Mesenchymal stem cell (in vitro differentiated cells and primary cell): ENCODE measurements at regions not wholly inside any gene's neighbourhood (a gene's known extent, or its start where the extent isn't known, plus 50 kb on each side); places are given as distances from the start of the nearest gene placed in this dataset.

ENCODE experiments used
- DNase-seq: peaks from one replicate; pipeline ENCODE4 v3.0.0-alpha.2; 2013
- H2AFZ ChIP-seq: one replicate; pipeline ENCODE4 v1.6.1; 2013; ENCODE audit warnings: low read depth, mild to moderate bottlenecking, control low read depth, inconsistent platforms, low read length, moderate library complexity
- H2AK5ac ChIP-seq: 2 replicates; pipeline ENCODE4 v1.6.1; 2013; ENCODE audit warnings: low read length, moderate library complexity, mild to moderate bottlenecking, inconsistent platforms; ENCODE audit not compliant: severe bottlenecking
- H2BK120ac ChIP-seq: one replicate; pipeline ENCODE4 v1.6.1; 2013; ENCODE audit warnings: low read depth, mild to moderate bottlenecking, inconsistent platforms, low read length, moderate library complexity
- H2BK12ac ChIP-seq, 2 experiments: one replicate each; pipeline ENCODE4 v1.6.1; 2013; ENCODE audit warnings: inconsistent platforms in 2 of 2, low read length in 2 of 2, mild to moderate bottlenecking in 2 of 2, moderate library complexity in 2 of 2, control low read depth in 1 of 2
- H2BK15ac ChIP-seq: one replicate; pipeline ENCODE4 v1.6.1; 2013; ENCODE audit warnings: mild to moderate bottlenecking, low read depth, inconsistent platforms; ENCODE audit not compliant: poor library complexity, severe bottlenecking
- H2BK5ac ChIP-seq: 2 replicates; pipeline ENCODE4 v1.6.1; 2013; ENCODE audit warnings: low read depth, mild to moderate bottlenecking, low read length, control low read depth, inconsistent platforms; ENCODE audit not compliant: poor library complexity, severe bottlenecking
- H3K14ac ChIP-seq, 2 experiments: one replicate each; pipeline ENCODE4 v1.6.1; 2013; ENCODE audit warnings: inconsistent platforms in 2 of 2, low read length in 2 of 2, control low read depth in 1 of 2, mild to moderate bottlenecking in 1 of 2, moderate library complexity in 1 of 2
- H3K18ac ChIP-seq, 2 experiments: one replicate each; pipeline ENCODE4 v1.6.1; 2013; ENCODE audit warnings: inconsistent platforms in 2 of 2, low read length in 2 of 2, control low read depth in 1 of 2, low read depth in 1 of 2, mild to moderate bottlenecking in 1 of 2
- H3K23ac ChIP-seq, 2 experiments: one replicate each; pipeline ENCODE4 v1.6.1; 2013; ENCODE audit warnings: inconsistent platforms in 2 of 2, low read length in 2 of 2, mild to moderate bottlenecking in 2 of 2, moderate library complexity in 2 of 2, control low read depth in 1 of 2
- H3K27ac ChIP-seq: 2 replicates; pipeline ENCODE4 v1.5.1; 2013; ENCODE audit warnings: mild to moderate bottlenecking, moderate library complexity, low read length, control low read depth, inconsistent platforms; ENCODE audit not compliant: poor library complexity, severe bottlenecking
- H3K27me3 ChIP-seq, 2 experiments: 2 replicates each; pipeline versions ENCODE4 v1.6.1 to v1.7.0; 2013; ENCODE audit warnings: low read length in 2 of 2, mild to moderate bottlenecking in 2 of 2, moderate library complexity in 2 of 2, control low read depth in 1 of 2, inconsistent platforms in 1 of 2; ENCODE audit not compliant: control insufficient read depth in 1 of 2, insufficient read depth in 1 of 2
- H3K36me3 ChIP-seq, 2 experiments: 2 replicates each; pipeline versions ENCODE4 v1.6.1 to v1.7.0; 2013; ENCODE audit warnings: low read length in 2 of 2, control low read depth in 1 of 2, inconsistent platforms in 1 of 2, low read depth in 1 of 2, mild to moderate bottlenecking in 1 of 2; ENCODE audit not compliant: insufficient read depth in 2 of 2, control insufficient read depth in 1 of 2
- H3K4ac ChIP-seq, 2 experiments: one replicate each; pipeline ENCODE4 v1.6.1; 2013; ENCODE audit warnings: inconsistent platforms in 2 of 2, low read length in 2 of 2, mild to moderate bottlenecking in 2 of 2, moderate library complexity in 2 of 2, control low read depth in 1 of 2, low read depth in 1 of 2
- H3K4me1 ChIP-seq: 2 replicates; pipeline ENCODE4 v1.6.1; 2013; ENCODE audit warnings: low read depth, low read length, control low read depth; ENCODE audit not compliant: control insufficient read depth, insufficient read depth
- H3K4me2 ChIP-seq: 2 replicates; pipeline ENCODE4 v1.6.1; 2013; ENCODE audit warnings: low read length, mild to moderate bottlenecking, inconsistent platforms; ENCODE audit not compliant: poor library complexity, severe bottlenecking
- H3K4me3 ChIP-seq, 2 experiments: 2 replicates each; pipeline versions ENCODE4 v1.5.1 to v1.7.0; 2013; ENCODE audit warnings: low read length in 2 of 2, mild to moderate bottlenecking in 2 of 2, control low read depth in 1 of 2, low read depth in 1 of 2; ENCODE audit not compliant: insufficient read depth in 1 of 2
- H3K79me1 ChIP-seq: replicated peaks from 2 replicates; pipeline ENCODE4 v1.6.1; 2013; ENCODE audit warnings: mild to moderate bottlenecking, control low read depth, low read length, inconsistent platforms; ENCODE audit not compliant: poor library complexity, severe bottlenecking
- H3K9ac ChIP-seq: 2 replicates; pipeline ENCODE4 v1.7.0; 2013; ENCODE audit warnings: mild to moderate bottlenecking, low read length, moderate library complexity
- H3K9me3 ChIP-seq: 2 replicates; pipeline ENCODE4 v1.7.0; 2013; ENCODE audit warnings: mild to moderate bottlenecking, low read length; ENCODE audit not compliant: control insufficient read depth
- H4K8ac ChIP-seq: one replicate; pipeline ENCODE4 v1.6.1; 2013; ENCODE audit warnings: inconsistent platforms, mild to moderate bottlenecking, low read length, moderate library complexity
- H4K91ac ChIP-seq: one replicate; pipeline ENCODE4 v1.6.1; 2013; ENCODE audit warnings: mild to moderate bottlenecking, low read length, inconsistent platforms
- WGBS: methylation state at CpG from one replicate; pipeline ENCODE4 v1.1.7; 2013; ENCODE audit warnings: mixed read lengths; 5-methylcytosine and 5-hydroxymethylcytosine counted together

GRCh38 chr9:746661-747434, 94.6 kb upstream of the DMRT1 start:
- WGBS = 97% methylated on average over 5 of the region's 7 CpGs
- no peak overlapping the region for H2AK5ac ChIP-seq
- no peak overlapping the region for H3K4ac ChIP-seq
- no peak for DNase-seq
- peaks cover 1% of the 10 kb centered on the region for H3K79me1 ChIP-seq
- no peak overlapping the region for H3K18ac ChIP-seq
- H3K23ac ChIP-seq = no peak overlapping the region
- no peak overlapping the region for H4K8ac ChIP-seq
- no peak overlapping the region for H2AFZ ChIP-seq
- peaks cover 24 to 63% of the 10 kb centered on the region in 2 experiments for H3K36me3 ChIP-seq
- no peak overlapping the region for H3K4me3 ChIP-seq
- H2BK12ac ChIP-seq = no peak overlapping the region
- no peak overlapping the region for H3K4me2 ChIP-seq
- no peak overlapping the region for H3K14ac ChIP-seq
- H2BK15ac ChIP-seq = no peak overlapping the region
- H3K9me3 ChIP-seq = no peaks in the 10 kb centered on the region
- H2BK120ac ChIP-seq = no peak overlapping the region
- H3K4me1 ChIP-seq = peaks cover 10% of the 10 kb centered on the region
- no peaks in the 10 kb centered on the region for H3K27me3 ChIP-seq
- no peak overlapping the region for H2BK5ac ChIP-seq
- no peak overlapping the region for H4K91ac ChIP-seq
- H3K9ac ChIP-seq = no peak overlapping the region
- H3K27ac ChIP-seq = no peak overlapping the region

DNA sequence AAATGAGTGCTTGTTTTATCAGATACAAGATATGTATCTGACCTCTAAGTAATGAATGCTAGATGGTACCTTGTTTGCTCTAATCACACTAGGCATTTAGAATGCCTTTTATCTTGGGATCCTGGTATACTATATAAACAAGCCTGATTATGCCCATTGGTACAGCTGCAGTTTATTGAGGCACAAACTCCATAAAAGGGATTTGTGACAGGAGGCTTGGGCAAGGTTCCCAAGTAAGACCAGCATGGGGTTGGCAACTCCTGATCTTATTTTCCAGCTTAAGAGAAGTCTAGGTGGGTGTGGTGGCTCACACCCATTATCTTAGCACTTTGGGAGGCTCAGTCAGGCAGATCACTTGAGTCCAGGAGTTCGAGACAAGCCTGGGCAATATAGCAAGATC, 93.9 kb upstream of the DMRT1 start:
- H4K8ac ChIP-seq = no peak overlapping the region
- H3K9me3 ChIP-seq = no peaks in the 10 kb centered on the region
- no peak overlapping the region for H2BK15ac ChIP-seq
- H3K14ac ChIP-seq = no peak overlapping the region
- no peak overlapping the region for H3K23ac ChIP-seq
- H2BK12ac ChIP-seq = no peak overlapping the region
- H4K91ac ChIP-seq = no peak overlapping the region
- H3K18ac ChIP-seq = no peak overlapping the region
- WGBS = 100% methylated on average over 1 of the region's 1 CpG
- no peak overlapping the region for H3K27ac ChIP-seq
- no peak overlapping the region for H3K4me3 ChIP-seq
- no peak for DNase-seq
- H2AK5ac ChIP-seq = no peak overlapping the region
- H2AFZ ChIP-seq = no peak overlapping the region
- H2BK5ac ChIP-seq = no peak overlapping the region
- H3K79me1 ChIP-seq = no peaks in the 10 kb centered on the region
- no peak overlapping the region for H3K4ac ChIP-seq
- H3K4me2 ChIP-seq = no peak overlapping the region
- no peak overlapping the region for H2BK120ac ChIP-seq
- H3K9ac ChIP-seq = no peak overlapping the region
- no peaks in the 10 kb centered on the region for H3K27me3 ChIP-seq
- peaks cover 12% of the 10 kb centered on the region for H3K4me1 ChIP-seq
- peaks cover 18 to 56% of the 10 kb centered on the region in 2 experiments for H3K36me3 ChIP-seq

- no peak overlapping the region for H3K9ac ChIP-seq
- no peaks in the 10 kb centered on the region for H3K9me3 ChIP-seq
- H3K14ac ChIP-seq = no peak overlapping the region
- H3K4me3 ChIP-seq = no peak overlapping the region
- H2BK15ac ChIP-seq = no peak overlapping the region
- H2BK120ac ChIP-seq = no peak overlapping the region
- H2BK12ac ChIP-seq = no peak overlapping the region
- H3K4me2 ChIP-seq = no peak overlapping the region
- H3K36me3 ChIP-seq = peaks cover 18 to 42% of the 10 kb centered on the region in 2 experiments
- H4K91ac ChIP-seq = no peak overlapping the region
- H3K79me1 ChIP-seq = no peaks in the 10 kb centered on the region
- H3K27ac ChIP-seq = peak overlapping the region; percentile 35
- no peak overlapping the region for H2BK5ac ChIP-seq
- peaks cover 14% of the 10 kb centered on the region for H3K4me1 ChIP-seq
- no peaks in the 10 kb centered on the region for H3K27me3 ChIP-seq
- no peak overlapping the region for H4K8ac ChIP-seq
- peak overlapping the region; percentile 58 for H2AK5ac ChIP-seq
- H3K18ac ChIP-seq = no peak overlapping the region
- H3K23ac ChIP-seq = no peak overlapping the region
- 96% methylated on average over 10 of the region's 10 CpGs for WGBS
- no peak for DNase-seq
- no peak overlapping the region for H2AFZ ChIP-seq
- no peak overlapping the region for H3K4ac ChIP-seq
These were observed 92.5 kb upstream of the DMRT1 start for GRCh38 chr9:748861-749497.

GRCh38 chr9:749716-750115, 91.8 kb upstream of the DMRT1 start:
- Histone ChIP-seq H3K4me2 (no peak overlapping the region), H3K9ac (no peak overlapping the region), H2AFZ (no peak overlapping the region), H3K18ac (no peak overlapping the region), H2BK120ac (no peak overlapping the region), H3K4me3 (no peak overlapping the region), H3K36me3 (peaks cover 13 to 34% of the 10 kb centered on the region in 2 experiments), H2BK12ac (no peak overlapping the region), H3K27ac (no peak overlapping the region), H2BK5ac (no peak overlapping the region), H3K14ac (no peak overlapping the region), H3K4me1 (peaks cover 14% of the 10 kb centered on the region), H2AK5ac (no peak overlapping the region), H3K4ac (no peak overlapping the region), H4K91ac (no peak overlapping the region), H3K9me3 (no peaks in the 10 kb centered on the region), H3K79me1 (no peaks in the 10 kb centered on the region), H4K8ac (no peak overlapping the region), H3K27me3 (no peaks in the 10 kb centered on the region), H2BK15ac (no peak overlapping the region), H3K23ac (no peak overlapping the region)
- 85% methylated on average over 4 of the region's 5 CpGs for WGBS
- DNase-seq = no peak
